ENCODE measurements at regions not wholly inside any gene's neighbourhood (a gene's known extent, or its start where the extent isn't known, plus 50 kb on each side); places are given as distances from the start of the nearest gene placed in this dataset.
"Not testable (repeated sequence)": the region's sequence is repeated elsewhere in the genome, so short reads cannot be mapped to it uniquely, and the experiment has no call there.

- DNase-seq (ENCODE audit: low spot score): not testable (repeated sequence)
These were observed 1184.0 kb downstream of the JRKL start for GRCh38 chr11:97573771-97574170.

GRCh38 chr11:97574976-97575665 lies 1185.3 kb downstream of the JRKL start:
- no peak for DNase-seq (ENCODE audit: low spot score)

- no peak for DNase-seq (ENCODE audit: low spot score)
These were observed 1217.6 kb downstream of the JRKL start for GRCh38 chr11:97607291-97608000.

GRCh38 chr11:97610000-97610399 lies 1220.2 kb downstream of the JRKL start:
- DNase-seq (ENCODE audit: low spot score): no peak

GRCh38 chr11:97610854-97611253 lies 1221.0 kb downstream of the JRKL start:
- no peak for DNase-seq (ENCODE audit: low spot score)

- no peak for DNase-seq (ENCODE audit: low spot score)
These were observed 1221.5 kb downstream of the JRKL start for GRCh38 chr11:97611345-97611744.

GRCh38 chr11:97614606-97615005 lies 1224.8 kb downstream of the JRKL start:
- DNase-seq (ENCODE audit: low spot score): no peak

- DNase-seq (ENCODE audit: low spot score): no peak
These were observed 1225.7 kb downstream of the JRKL start for GRCh38 chr11:97615546-97615945.

GRCh38 chr11:97617031-97617430 lies 1227.2 kb downstream of the JRKL start:
- no peak for DNase-seq (ENCODE audit: low spot score)

GRCh38 chr11:97620007-97620406 lies 1230.2 kb downstream of the JRKL start:
- DNase-seq (ENCODE audit: low spot score): no peak

GRCh38 chr11:97621282-97621681 lies 1231.5 kb downstream of the JRKL start:
- no peak for DNase-seq (ENCODE audit: low spot score)

- no peak for DNase-seq (ENCODE audit: low spot score)
These were observed 1233.0 kb downstream of the JRKL start for GRCh38 chr11:97622795-97623194.

GRCh38 chr11:97636741-97637140 lies 1246.9 kb downstream of the JRKL start:
- not testable (repeated sequence) for DNase-seq (ENCODE audit: low spot score)

GRCh38 chr11:97637701-97638100 lies 1247.9 kb downstream of the JRKL start:
- no peak for DNase-seq (ENCODE audit: low spot score)

- no peak for DNase-seq (ENCODE audit: low spot score)
These were observed 1248.9 kb downstream of the JRKL start for GRCh38 chr11:97638641-97639224.

- no peak for DNase-seq (ENCODE audit: low spot score)
These were observed 1252.2 kb downstream of the JRKL start for GRCh38 chr11:97641988-97642387.

- DNase-seq (ENCODE audit: low spot score): no peak
These were observed 1255.9 kb downstream of the JRKL start for GRCh38 chr11:97645736-97646135.

GRCh38 chr11:97656356-97656755 lies 1266.5 kb downstream of the JRKL start:
- no peak for DNase-seq (ENCODE audit: low spot score)

- DNase-seq (ENCODE audit: low spot score): no peak
These were observed 1268.0 kb downstream of the JRKL start for GRCh38 chr11:97657852-97658251.

- DNase-seq (ENCODE audit: low spot score): no peak
These were observed 1277.2 kb downstream of the JRKL start for GRCh38 chr11:97667057-97667456.

GRCh38 chr11:97683733-97684132 lies 1293.9 kb downstream of the JRKL start:
- no peak for DNase-seq (ENCODE audit: low spot score)

- no peak for DNase-seq (ENCODE audit: low spot score)
These were observed 1295.0 kb downstream of the JRKL start for GRCh38 chr11:97684486-97685439.
